ENCODE measurements at regions not wholly inside any gene's neighbourhood (a gene's known extent, or its start where the extent isn't known, plus 50 kb on each side); places are given as distances from the start of the nearest gene placed in this dataset.

- 74% methylated on average over 6 of the region's 19 CpGs; no CpG with 5 or more reads in 1 of the 2 experiments for WGBS, 2 experiments (ENCODE audit: extremely low coverage in 2 of 2, insufficient read length in 1 of 2)
- Histone ChIP-seq H2AFZ (replicated peaks; ENCODE audit: low read length, poor library complexity) (no peak overlapping the region), H2BK120ac (ENCODE audit: low read depth, low read length) (no peak overlapping the region), H4K91ac (ENCODE audit: insufficient read depth, low read depth, low read length) (no peak overlapping the region), H3K79me1 (ENCODE audit: low read depth in 1 of 2, low read length in 2 of 2) (no peaks in the 10 kb centered on the region), H2AK5ac (ENCODE audit: low read depth, low read length) (no peak overlapping the region), H3K27ac (ENCODE audit: insufficient read depth, low read length) (no peak overlapping the region), H3K36me3 (ENCODE audit: control insufficient read depth, insufficient read depth, low read length) (no peaks in the 10 kb centered on the region), H2BK15ac (ENCODE audit: low read depth, low read length) (no peak overlapping the region), H2AK9ac (replicated peaks; ENCODE audit: low read depth, low read length, poor library complexity) (no peak overlapping the region), H3K27me3 (ENCODE audit: control insufficient read depth, insufficient read depth, low read length) (no peaks in the 10 kb centered on the region), H3K4me1 (ENCODE audit: control insufficient read depth, insufficient read depth, low read length) (no peaks in the 10 kb centered on the region), H4K8ac (ENCODE audit: low read depth in 2 of 2, low read length in 2 of 2) (no peak overlapping the region), H4K5ac (ENCODE audit: low read depth, low read length) (no peak overlapping the region), H3K4me3 (ENCODE audit: insufficient read depth, low read depth, low read length) (no peak overlapping the region), H3K18ac (ENCODE audit: low read depth, low read length) (no peak overlapping the region), H4K20me1 (ENCODE audit: insufficient read depth, low read length) (no peaks in the 10 kb centered on the region), H3K9me3 (ENCODE audit: control insufficient read depth, insufficient read depth, low read length) (peaks cover 24% of the 10 kb centered on the region), H3K14ac (replicated peaks; ENCODE audit: low read depth, low read length) (no peak overlapping the region), H3K4ac (ENCODE audit: low read depth, low read length) (no peak overlapping the region), H2BK5ac (ENCODE audit: low read depth, low read length, poor library complexity, severe bottlenecking) (no peak overlapping the region), H3K4me2 (ENCODE audit: low read depth, low read length) (no peak overlapping the region), H3K9ac (ENCODE audit: low read depth, low read length) (no peak overlapping the region), H2BK20ac (ENCODE audit: low read depth, low read length) (no peak overlapping the region), H3K56ac (ENCODE audit: extremely low read depth, insufficient read depth, low read length) (no peak overlapping the region), H3K9me1 (ENCODE audit: insufficient read depth, low read length) (no peaks in the 10 kb centered on the region), H3K23ac (ENCODE audit: low read depth, low read length) (no peak overlapping the region)
- BruUV-seq (replicated peaks): no TSS peak
- no peak for TF ChIP-seq RFX5 (IDR thresholded peaks at IDR 0.05; ENCODE audit: low read depth, low read length)
- no peak for TF ChIP-seq RAD21 (IDR thresholded peaks at IDR 0.05; ENCODE audit: low read length)
- TF ChIP-seq NFE2L2 (IDR thresholded peaks at IDR 0.05; ENCODE audit: low read depth, low read length): no peak
- TF ChIP-seq BHLHE40 (IDR thresholded peaks at IDR 0.05; ENCODE audit: low read depth, low read length): no peak
- no peak for TF ChIP-seq CEBPB (IDR thresholded peaks at IDR 0.05; ENCODE audit: low read depth, low read length)
- no peak for TF ChIP-seq MAFK (IDR thresholded peaks at IDR 0.05; ENCODE audit: low read depth, low read length)
- TF ChIP-seq POLR2A (IDR thresholded peaks at IDR 0.05; ENCODE audit: low read depth, low read length): no peak
- TF ChIP-seq RCOR1 (IDR thresholded peaks at IDR 0.05; ENCODE audit: insufficient replicate concordance, low read length): no peak
- TF ChIP-seq FOS (IDR thresholded peaks at IDR 0.05; ENCODE audit: low read depth, low read length): no peak
- TF ChIP-seq MXI1 (IDR thresholded peaks at IDR 0.05; ENCODE audit: borderline replicate concordance, low read depth, low read length): no peak
- no peak for TF ChIP-seq SMC3 (IDR thresholded peaks at IDR 0.05; ENCODE audit: low read depth, low read length)
- TF ChIP-seq MAZ (IDR thresholded peaks at IDR 0.05; ENCODE audit: borderline replicate concordance, low read depth, low read length): no peak
- TF ChIP-seq, protein P1, sequence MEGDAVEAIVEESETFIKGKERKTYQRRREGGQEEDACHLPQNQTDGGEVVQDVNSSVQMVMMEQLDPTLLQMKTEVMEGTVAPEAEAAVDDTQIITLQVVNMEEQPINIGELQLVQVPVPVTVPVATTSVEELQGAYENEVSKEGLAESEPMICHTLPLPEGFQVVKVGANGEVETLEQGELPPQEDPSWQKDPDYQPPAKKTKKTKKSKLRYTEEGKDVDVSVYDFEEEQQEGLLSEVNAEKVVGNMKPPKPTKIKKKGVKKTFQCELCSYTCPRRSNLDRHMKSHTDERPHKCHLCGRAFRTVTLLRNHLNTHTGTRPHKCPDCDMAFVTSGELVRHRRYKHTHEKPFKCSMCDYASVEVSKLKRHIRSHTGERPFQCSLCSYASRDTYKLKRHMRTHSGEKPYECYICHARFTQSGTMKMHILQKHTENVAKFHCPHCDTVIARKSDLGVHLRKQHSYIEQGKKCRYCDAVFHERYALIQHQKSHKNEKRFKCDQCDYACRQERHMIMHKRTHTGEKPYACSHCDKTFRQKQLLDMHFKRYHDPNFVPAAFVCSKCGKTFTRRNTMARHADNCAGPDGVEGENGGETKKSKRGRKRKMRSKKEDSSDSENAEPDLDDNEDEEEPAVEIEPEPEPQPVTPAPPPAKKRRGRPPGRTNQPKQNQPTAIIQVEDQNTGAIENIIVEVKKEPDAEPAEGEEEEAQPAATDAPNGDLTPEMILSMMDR (conservative IDR thresholded peaks at IDR 0.05; ENCODE audit: low read depth, low read length): no peak
- TF ChIP-seq CHD1 (IDR thresholded peaks at IDR 0.05; ENCODE audit: low read depth, low read length): no peak
- TF ChIP-seq, protein P2, sequence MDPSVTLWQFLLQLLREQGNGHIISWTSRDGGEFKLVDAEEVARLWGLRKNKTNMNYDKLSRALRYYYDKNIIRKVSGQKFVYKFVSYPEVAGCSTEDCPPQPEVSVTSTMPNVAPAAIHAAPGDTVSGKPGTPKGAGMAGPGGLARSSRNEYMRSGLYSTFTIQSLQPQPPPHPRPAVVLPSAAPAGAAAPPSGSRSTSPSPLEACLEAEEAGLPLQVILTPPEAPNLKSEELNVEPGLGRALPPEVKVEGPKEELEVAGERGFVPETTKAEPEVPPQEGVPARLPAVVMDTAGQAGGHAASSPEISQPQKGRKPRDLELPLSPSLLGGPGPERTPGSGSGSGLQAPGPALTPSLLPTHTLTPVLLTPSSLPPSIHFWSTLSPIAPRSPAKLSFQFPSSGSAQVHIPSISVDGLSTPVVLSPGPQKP (IDR thresholded peaks at IDR 0.05; ENCODE audit: borderline replicate concordance, low read depth, low read length): no peak
- CTCF ChIA-PET: no interaction called here
- POLR2A ChIA-PET (ENCODE audit: unreplicated experiment): no interaction called here
- dilution Hi-C loops (cut with HindIII; ENCODE audit: low sequenced_read_pairs, unreplicated experiment) (no loop called here), in situ Hi-C loops (cut with MboI; ENCODE audit: low sequenced_read_pairs) (no loop called here), intact Hi-C loops (cut with micrococcal nuclease) (no loop called here)
- ATAC-seq (ENCODE audit: low read depth) (no peak), DNase-seq (no peak)
Observed at GRCh38 chr16:79272141-79272577, 328.4 kb downstream of the MAF start.
